RWPE2 (cell line): ENCODE measurements at regions not wholly inside any gene's neighbourhood (a gene's known extent, or its start where the extent isn't known, plus 50 kb on each side); places are given as distances from the start of the nearest gene placed in this dataset.
A peak's percentile ranks its signal among the peaks of the same experiment; 100 is the strongest.

ENCODE experiments used
- ATAC-seq: fragments of 200-7000 bp; cut with Tn5 transposase; 3 replicates; pipeline ENCODE4 v1.9.1; 2021; ENCODE audit warnings: low read depth
- DNase-seq: peaks from one replicate; pipeline ENCODE4 v3.0.0-alpha.2; 2020; ENCODE audit warnings: low spot score
- H3K27ac ChIP-seq: fragments of 450-650 bp; 2 replicates; pipeline ENCODE4 v1.5.1; 2017; ENCODE audit warnings: mild to moderate bottlenecking; ENCODE audit not compliant: poor library complexity, severe bottlenecking
- H3K27me3 ChIP-seq: fragments of 250-450 bp; sonication (Bioruptor Pico); 2 replicates; pipeline ENCODE4 v1.5.1; 2021; ENCODE audit warnings: mild to moderate bottlenecking, moderate library complexity; ENCODE audit not compliant: insufficient read depth, poor library complexity, severe bottlenecking
- H3K36me3 ChIP-seq: fragments of 250-450 bp; sonication (Bioruptor Pico); 2 replicates; pipeline ENCODE4 v1.5.1; 2020; ENCODE audit warnings: low read depth, mild to moderate bottlenecking, moderate library complexity
- H3K4me1 ChIP-seq: fragments of 250-450 bp; sonication (Bioruptor Pico); 2 replicates; pipeline ENCODE4 v1.5.1; 2021; ENCODE audit warnings: mild to moderate bottlenecking, moderate library complexity; ENCODE audit not compliant: insufficient read depth, poor library complexity, severe bottlenecking
- H3K4me3 ChIP-seq: fragments of 250-450 bp; sonication (Bioruptor Pico); 2 replicates; pipeline ENCODE4 v1.5.1; 2021; ENCODE audit warnings: mild to moderate bottlenecking, moderate library complexity; ENCODE audit not compliant: severe bottlenecking
- H3K9me3 ChIP-seq: fragments of 250-450 bp; sonication (Bioruptor Pico); 2 replicates; pipeline ENCODE4 v1.5.1; 2021; ENCODE audit warnings: mild to moderate bottlenecking, moderate library complexity; ENCODE audit not compliant: severe bottlenecking
- CTCF ChIP-seq: fragments of 450-650 bp; IDR thresholded peaks from one replicate; pipeline ENCODE4 v1.5.1; 2017; ENCODE audit warnings: mild to moderate bottlenecking, moderate library complexity; ENCODE audit not compliant: poor library complexity, severe bottlenecking

- H3K9me3 ChIP-seq: no peaks in the 10 kb centered on the region
- H3K4me3 ChIP-seq: no peak overlapping the region
- no peaks in the 10 kb centered on the region for H3K27me3 ChIP-seq
- no peak for TF ChIP-seq CTCF
- no peaks in the 10 kb centered on the region for H3K36me3 ChIP-seq
- DNase-seq (no peak), ATAC-seq (no peak)
- no peak overlapping the region for H3K27ac ChIP-seq
- H3K4me1 ChIP-seq: no peaks in the 10 kb centered on the region
Observed at GRCh38 chr3:177693616-177694264, 496.5 kb upstream of the TBL1XR1 start.

- ATAC-seq (no peak), DNase-seq (no peak)
- H3K27ac ChIP-seq: no peak overlapping the region
- no peak overlapping the region for H3K4me3 ChIP-seq
- no peaks in the 10 kb centered on the region for H3K4me1 ChIP-seq
- TF ChIP-seq CTCF: no peak
- H3K27me3 ChIP-seq: no peaks in the 10 kb centered on the region
- no peaks in the 10 kb centered on the region for H3K9me3 ChIP-seq
- H3K36me3 ChIP-seq: no peaks in the 10 kb centered on the region
Observed at GRCh38 chr3:177694316-177694715, 497.0 kb upstream of the TBL1XR1 start.

- no peak overlapping the region for H3K27ac ChIP-seq
- H3K4me1 ChIP-seq: no peaks in the 10 kb centered on the region
- no peaks in the 10 kb centered on the region for H3K27me3 ChIP-seq
- TF ChIP-seq CTCF: no peak
- DNase-seq (no peak), ATAC-seq (no peak)
- no peaks in the 10 kb centered on the region for H3K36me3 ChIP-seq
- H3K9me3 ChIP-seq: no peaks in the 10 kb centered on the region
- no peak overlapping the region for H3K4me3 ChIP-seq
Observed at GRCh38 chr3:177694951-177695350, 497.7 kb upstream of the TBL1XR1 start.

- Histone ChIP-seq H3K9me3 (no peaks in the 10 kb centered on the region), H3K4me3 (no peak overlapping the region), H3K27me3 (no peaks in the 10 kb centered on the region), H3K4me1 (no peaks in the 10 kb centered on the region), H3K27ac (no peak overlapping the region), H3K36me3 (no peaks in the 10 kb centered on the region)
- no peak for ATAC-seq
- DNase-seq: no peak
- TF ChIP-seq CTCF: no peak
Observed at GRCh38 chr3:177700117-177700516, 502.8 kb upstream of the TBL1XR1 start.

- Histone ChIP-seq H3K27me3 (no peaks in the 10 kb centered on the region), H3K4me1 (no peaks in the 10 kb centered on the region), H3K36me3 (no peaks in the 10 kb centered on the region), H3K27ac (no peak overlapping the region), H3K9me3 (no peaks in the 10 kb centered on the region), H3K4me3 (no peak overlapping the region)
- TF ChIP-seq CTCF: no peak
- ATAC-seq (peak; percentile 67; the same call in 1 of the 3 replicates), DNase-seq (no peak)
Observed at GRCh38 chr3:177703788-177704187, 506.5 kb upstream of the TBL1XR1 start.
